Gastroesophageal sphincter (tissue), 4 donors: ENCODE measurements at regions not wholly inside any gene's neighbourhood (a gene's known extent, or its start where the extent isn't known, plus 50 kb on each side); places are given as distances from the start of the nearest gene placed in this dataset.

Source experiments
- ATAC-seq: fragments of 150-250 bp; one replicate; pipeline ENCODE4 v1.9.1; 2016; ENCODE audit warnings: mild to moderate bottlenecking, moderate library complexity
- H3K27ac ChIP-seq, 4 donors: fragments of 200-600 bp; sonication (generic) in 3 of 4; 1 replicate in 3 of 4; 2 replicates in 1 of 4; pipeline ENCODE4 v1.5.1; 2016 to 2019
- H3K27me3 ChIP-seq: fragments of 200-600 bp; sonication (generic); one replicate; pipeline ENCODE4 v1.5.1; 2019
- H3K36me3 ChIP-seq, 2 donors: fragments of 200-600 bp; sonication (generic); one replicate each; pipeline ENCODE4 v1.5.1; 2019; ENCODE audit warnings: control low read depth in 1 of 2
- H3K4me1 ChIP-seq, 3 donors: fragments of 200-600 bp; sonication (generic); 1 replicate in 2 of 3; 2 replicates in 1 of 3; pipeline ENCODE4 v1.5.1; 2016 to 2019; ENCODE audit warnings: control low read depth in 2 of 3
- H3K4me3 ChIP-seq, 2 donors: fragments of 200-600 bp; sonication (generic); one replicate each; pipeline ENCODE4 v1.5.1; 2019; ENCODE audit warnings: mild to moderate bottlenecking in 1 of 2, moderate library complexity in 1 of 2
- H3K9me3 ChIP-seq, 3 donors: fragments of 200-600 bp; sonication (generic); one replicate each; pipeline ENCODE4 v1.5.1; 2017 to 2019; ENCODE audit warnings: control low read depth in 2 of 3
- CTCF ChIP-seq, 4 experiments: fragments of 200-600 bp in 2 of 4; fragments of 450-650 bp in 2 of 4; sonication (generic) in 1 of 4; IDR thresholded peaks; one replicate each; pipeline ENCODE4 v1.5.1; 2017 to 2019; ENCODE audit warnings: antibody characterized with exemption in 4 of 4, mild to moderate bottlenecking in 2 of 4, moderate library complexity in 2 of 4
- EP300 ChIP-seq: sonication (generic); formaldehyde crosslinking; IDR thresholded peaks from one replicate; pipeline ENCODE4 v1.6.1; 2017; ENCODE audit warnings: antibody characterized with exemption, mild to moderate bottlenecking
- POLR2A ChIP-seq, 2 donors: fragments of 450-650 bp; IDR thresholded peaks; one replicate each; pipeline ENCODE4 v1.6.1; 2017; ENCODE audit warnings: antibody characterized with exemption in 2 of 2, mild to moderate bottlenecking in 2 of 2, moderate library complexity in 1 of 2
- POLR2AphosphoS5 ChIP-seq: sonication (generic); formaldehyde crosslinking; IDR thresholded peaks from one replicate; pipeline ENCODE4 v1.6.1; 2017; ENCODE audit warnings: antibody characterized with exemption
- WGBS, 2 donors: methylation state at CpG; one replicate each; pipeline ENCODE4 v1.1.5; 2018; ENCODE audit warnings: low coverage in 1 of 2; 5-methylcytosine and 5-hydroxymethylcytosine counted together

- no peaks in the 10 kb centered on the region for H3K4me1 ChIP-seq
- no peaks in the 10 kb centered on the region for H3K9me3 ChIP-seq
- no peak for ATAC-seq
- H3K4me3 ChIP-seq, result no peak overlapping the region
- WGBS, 2 donors, result 55 to 65% methylated on average over 7 to 8 of the region's 8 CpGs
- no peaks in the 10 kb centered on the region for H3K36me3 ChIP-seq
- TF ChIP-seq POLR2AphosphoS5 (no peak), CTCF (IDR thresholded peaks at IDR 0.05) (no peak), EP300 (no peak), POLR2A (IDR thresholded peaks at IDR 0.05) (no peak)
- H3K27ac ChIP-seq, result no peak overlapping the region
- H3K27me3 ChIP-seq, result no peaks in the 10 kb centered on the region
Observed at GRCh38 chr7:146002431-146003078, 114.0 kb upstream of the CNTNAP2 start.

GRCh38 chr7:146002008-146002407 lies 114.6 kb upstream of the CNTNAP2 start:
- H3K4me3 ChIP-seq, result no peak overlapping the region
- TF ChIP-seq POLR2A (IDR thresholded peaks at IDR 0.05) (no peak), EP300 (no peak), POLR2AphosphoS5 (no peak), CTCF (IDR thresholded peaks at IDR 0.05) (no peak)
- H3K27me3 ChIP-seq, result no peaks in the 10 kb centered on the region
- no peaks in the 10 kb centered on the region for H3K4me1 ChIP-seq
- no peak for ATAC-seq
- no peak overlapping the region for H3K27ac ChIP-seq
- H3K36me3 ChIP-seq, result no peaks in the 10 kb centered on the region
- no peaks in the 10 kb centered on the region for H3K9me3 ChIP-seq

GRCh38 chr7:146000882-146001281 lies 115.7 kb upstream of the CNTNAP2 start:
- TF ChIP-seq POLR2AphosphoS5 (no peak), EP300 (no peak), CTCF (IDR thresholded peaks at IDR 0.05) (no peak), POLR2A (IDR thresholded peaks at IDR 0.05) (no peak)
- H3K27ac ChIP-seq, result no peak overlapping the region
- ATAC-seq, result no peak
- no peaks in the 10 kb centered on the region for H3K27me3 ChIP-seq
- H3K9me3 ChIP-seq, result no peaks in the 10 kb centered on the region
- 55 to 73% methylated on average over 2 of the region's 2 CpGs for WGBS, 2 donors
- no peaks in the 10 kb centered on the region for H3K4me1 ChIP-seq
- H3K36me3 ChIP-seq, result no peaks in the 10 kb centered on the region
- H3K4me3 ChIP-seq, result no peak overlapping the region

GRCh38 chr7:145989469-145989868 lies 127.1 kb upstream of the CNTNAP2 start:
- ATAC-seq, result no peak
- H3K4me1 ChIP-seq, result no peaks in the 10 kb centered on the region
- no peaks in the 10 kb centered on the region for H3K9me3 ChIP-seq
- no peak for TF ChIP-seq POLR2A (IDR thresholded peaks at IDR 0.05)
- TF ChIP-seq EP300, result no peak
- TF ChIP-seq CTCF (IDR thresholded peaks at IDR 0.05), result no peak
- TF ChIP-seq POLR2AphosphoS5, result no peak
- no peaks in the 10 kb centered on the region for H3K36me3 ChIP-seq
- H3K27me3 ChIP-seq, result no peaks in the 10 kb centered on the region
- H3K4me3 ChIP-seq, result no peak overlapping the region
- no peak overlapping the region for H3K27ac ChIP-seq
- 76 to 79% methylated on average over 4 of the region's 4 CpGs for WGBS, 2 donors

- 37 to 44% methylated on average over 3 to 4 of the region's 4 CpGs for WGBS, 2 donors
- no peak for ATAC-seq
- Histone ChIP-seq H3K4me1 (no peaks in the 10 kb centered on the region), H3K4me3 (no peak overlapping the region), H3K27ac (no peak overlapping the region), H3K36me3 (no peaks in the 10 kb centered on the region), H3K27me3 (no peaks in the 10 kb centered on the region), H3K9me3 (no peaks in the 10 kb centered on the region)
- no peak for TF ChIP-seq POLR2AphosphoS5
Observed at GRCh38 chr7:145986248-145986874, 130.2 kb upstream of the CNTNAP2 start.
